PFSK-1 (cell line): ENCODE measurements at regions not wholly inside any gene's neighbourhood (a gene's known extent, or its start where the extent isn't known, plus 50 kb on each side); places are given as distances from the start of the nearest gene placed in this dataset.

Experiments used
- FOXP2 ChIP-seq: optimal IDR thresholded peaks from 2 replicates; pipeline ENCODE3; 2011; ENCODE audit warnings: borderline replicate concordance, control low read depth, inconsistent platforms; ENCODE audit not compliant: insufficient read depth; ENCODE audit errors: extremely low read length, extremely low read depth
- POLR2AphosphoS5 ChIP-seq: IDR thresholded peaks from 2 replicates; pipeline ENCODE4 v1.6.1; 2012; ENCODE audit warnings: low read depth, mild to moderate bottlenecking, control low read depth, low read length, moderate library complexity
- REST ChIP-seq, 2 experiments: IDR thresholded peaks; 2 replicates each; pipeline versions ENCODE4 v1.6.1 to v1.8.0; 2011 to 2012; ENCODE audit warnings: low read depth in 2 of 2, low read length in 2 of 2, control low read depth in 1 of 2, inconsistent platforms in 1 of 2, mild to moderate bottlenecking in 1 of 2, moderate library complexity in 1 of 2; ENCODE audit not compliant: insufficient read depth in 1 of 2
- SIN3A ChIP-seq: IDR thresholded peaks from 2 replicates; pipeline ENCODE4 v1.6.1; 2012; ENCODE audit warnings: mild to moderate bottlenecking, low read length, moderate library complexity, borderline replicate concordance; ENCODE audit not compliant: insufficient read depth
- TAF1 ChIP-seq: IDR thresholded peaks from 2 replicates; pipeline ENCODE4 v1.6.1; 2012; ENCODE audit warnings: low read length, control low read depth, borderline replicate concordance; ENCODE audit not compliant: insufficient read depth

GRCh38 chrX:40167850-40168479 is 70.2 kb upstream of the BCOR start:
- TF ChIP-seq POLR2AphosphoS5, result no peak
- no peak for TF ChIP-seq REST (IDR thresholded peaks at IDR 0.05; ENCODE audit: insufficient read depth in 1 of 2, low read depth in 2 of 2, low read length in 2 of 2)
- no peak for TF ChIP-seq SIN3A
- no peak for TF ChIP-seq TAF1
- no peak for TF ChIP-seq FOXP2
